CD14-positive monocyte (primary cell): ENCODE measurements at regions not wholly inside any gene's neighbourhood (a gene's known extent, or its start where the extent isn't known, plus 50 kb on each side); places are given as distances from the start of the nearest gene placed in this dataset.

Experiments
- DNase-seq, 3 donors: peaks; one replicate each; pipeline ENCODE4 v3.0.0-alpha.2; 2011 to 2022
- H2AFZ ChIP-seq: 2 replicates; pipeline ENCODE4 v1.6.0; 2012; ENCODE audit warnings: mild to moderate bottlenecking, low read depth, low read length, inconsistent platforms; ENCODE audit not compliant: insufficient read depth, poor library complexity, severe bottlenecking
- H3K27ac ChIP-seq, 2 donors: 1 replicate in 1 of 2; 2 replicates in 1 of 2; pipeline ENCODE4 v1.5.1; 2012 to 2013; ENCODE audit warnings: low read length in 2 of 2, control low read depth in 1 of 2, inconsistent platforms in 1 of 2, low read depth in 1 of 2, mild to moderate bottlenecking in 1 of 2
- H3K27me3 ChIP-seq, 2 donors: one replicate each; pipeline versions ENCODE4 v1.6.0 to v1.6.1; 2011 to 2013; ENCODE audit warnings: low read length in 2 of 2; ENCODE audit not compliant: control insufficient read depth in 2 of 2, insufficient read depth in 2 of 2
- H3K36me3 ChIP-seq, 2 donors: replicated peaks in 1 of 2; 1 replicate in 1 of 2; 2 replicates in 1 of 2; pipeline versions ENCODE4 v1.5.1 to v1.6.1; 2012 to 2013; ENCODE audit warnings: low read length in 2 of 2, control low read depth in 1 of 2, inconsistent platforms in 1 of 2, mild to moderate bottlenecking in 1 of 2; ENCODE audit not compliant: insufficient read depth in 2 of 2, control insufficient read depth in 1 of 2
- H3K4me1 ChIP-seq, 2 donors: 1 replicate in 1 of 2; 2 replicates in 1 of 2; pipeline versions ENCODE4 v1.5.1 to v1.6.1; 2012 to 2013; ENCODE audit warnings: low read length in 2 of 2, control low read depth in 1 of 2, inconsistent platforms in 1 of 2, mild to moderate bottlenecking in 1 of 2, moderate library complexity in 1 of 2; ENCODE audit not compliant: insufficient read depth in 2 of 2, control insufficient read depth in 1 of 2
- H3K4me2 ChIP-seq: replicated peaks from 2 replicates; pipeline ENCODE3; 2012; ENCODE audit warnings: low read length, moderate library complexity, mild to moderate bottlenecking; ENCODE audit not compliant: poor library complexity, severe bottlenecking; ENCODE audit errors: extremely low read depth
- H3K4me3 ChIP-seq, 3 experiments: fragments of 200-600 bp in 1 of 3; sonication (generic) in 1 of 3; replicated peaks in 1 of 3; 1 replicate in 2 of 3; 2 replicates in 1 of 3; pipeline ENCODE4 v1.5.1; 2011 to 2013; ENCODE audit warnings: low read length in 3 of 3, mild to moderate bottlenecking in 3 of 3, control low read depth in 2 of 3, low read depth in 2 of 3, inconsistent platforms in 1 of 3, moderate library complexity in 1 of 3
- H3K79me2 ChIP-seq: 2 replicates; pipeline ENCODE4 v1.6.0; 2012; ENCODE audit warnings: mild to moderate bottlenecking, control low read depth, inconsistent platforms, low read length, moderate library complexity; ENCODE audit not compliant: insufficient read depth
- H3K9ac ChIP-seq: 2 replicates; pipeline ENCODE4 v1.6.0; 2017; ENCODE audit warnings: low read length, mild to moderate bottlenecking; ENCODE audit not compliant: insufficient read depth, poor library complexity, severe bottlenecking
- H3K9me3 ChIP-seq, 2 donors: replicated peaks in 1 of 2; 1 replicate in 1 of 2; 2 replicates in 1 of 2; pipeline versions ENCODE4 v1.5.1 to v1.6.1; 2012 to 2013; ENCODE audit warnings: low read length in 2 of 2, control low read depth in 1 of 2; ENCODE audit not compliant: control insufficient read depth in 1 of 2, insufficient read depth in 1 of 2
- H4K20me1 ChIP-seq: 2 replicates; pipeline ENCODE4 v1.6.0; 2012; ENCODE audit warnings: mild to moderate bottlenecking, low read length, control low read depth, moderate library complexity; ENCODE audit not compliant: insufficient read depth
- H3K27ac Mint-ChIP-seq, 7 donors: one replicate each; pipeline ENCODE4 v1.8.0; 2020; ENCODE audit warnings: mild to moderate bottlenecking in 7 of 7, mixed read lengths in 7 of 7, moderate library complexity in 6 of 7, inconsistent platforms in 2 of 7
- H3K27me3 Mint-ChIP-seq, 3 donors: one replicate each; pipeline ENCODE4 v1.8.0; 2021 to 2022; ENCODE audit warnings: low read depth in 3 of 3, mild to moderate bottlenecking in 3 of 3, mixed read lengths in 3 of 3, moderate library complexity in 3 of 3, inconsistent platforms in 1 of 3
- H3K36me3 Mint-ChIP-seq, 2 donors: one replicate each; pipeline ENCODE4 v1.8.0; 2020; ENCODE audit warnings: mixed read lengths in 2 of 2, inconsistent platforms in 1 of 2, mild to moderate bottlenecking in 1 of 2
- H3K4me1 Mint-ChIP-seq: one replicate; pipeline ENCODE4 v1.8.0; 2020; ENCODE audit warnings: mild to moderate bottlenecking, mixed read lengths
- H3K4me3 Mint-ChIP-seq, 2 donors: one replicate each; pipeline ENCODE4 v1.8.0; 2020; ENCODE audit warnings: mild to moderate bottlenecking in 2 of 2, mixed read lengths in 2 of 2, moderate library complexity in 1 of 2
- H3K9me3 Mint-ChIP-seq, 7 donors: one replicate each; pipeline ENCODE4 v1.8.0; 2020 to 2022; ENCODE audit warnings: mixed read lengths in 7 of 7, mild to moderate bottlenecking in 6 of 7, moderate library complexity in 6 of 7, inconsistent platforms in 2 of 7
- CTCF ChIP-seq: fragments of 200-600 bp; IDR thresholded peaks from one replicate; pipeline ENCODE4 v1.8.0; 2022; ENCODE audit warnings: antibody characterized with exemption, mild to moderate bottlenecking
- WGBS: methylation state at CpG from one replicate; pipeline ENCODE4 v1.1.5; 2013; ENCODE audit warnings: missing lambda C conversion rate; ENCODE audit not compliant: insufficient coverage; 5-methylcytosine and 5-hydroxymethylcytosine counted together
- intact Hi-C, 2 donors: fragments of 100-400 bp; cut with micrococcal nuclease; formaldehyde crosslinking; loops; one replicate each; pipeline versions ENCODE4 v1.15.0 to v1.15.1; 2023

GRCh38 chr7:156305351-156305750 is 335.2 kb upstream of the RNF32 start:
- H3K4me1 Mint-ChIP-seq = no peaks in the 10 kb centered on the region
- intact Hi-C loops = no loop called here
- H4K20me1 ChIP-seq = no peaks in the 10 kb centered on the region
- no peaks in the 10 kb centered on the region for H3K27me3 ChIP-seq
- H3K9me3 ChIP-seq = no peaks in the 10 kb centered on the region
- no peaks in the 10 kb centered on the region for H3K36me3 ChIP-seq
- H3K27ac ChIP-seq = no peak overlapping the region
- WGBS = 89% methylated on average over 8 of the region's 10 CpGs
- H3K4me3 ChIP-seq = no peak overlapping the region
- no peaks in the 10 kb centered on the region for H3K36me3 Mint-ChIP-seq
- peaks cover 0 to 3% (median 0%) of the 10 kb centered on the region in 7 donors for H3K9me3 Mint-ChIP-seq
- no peak overlapping the region for H3K27ac Mint-ChIP-seq
- no peak overlapping the region for H3K4me3 Mint-ChIP-seq
- no peak overlapping the region for H2AFZ ChIP-seq
- H3K79me2 ChIP-seq = no peaks in the 10 kb centered on the region
- TF ChIP-seq CTCF = no peak
- no peak overlapping the region for H3K4me2 ChIP-seq
- peaks cover 0 to 2% (median 2%) of the 10 kb centered on the region in 3 donors for H3K27me3 Mint-ChIP-seq
- DNase-seq = no peak
- H3K4me1 ChIP-seq = no peaks in the 10 kb centered on the region
- H3K9ac ChIP-seq = no peak overlapping the region

- no peak for TF ChIP-seq CTCF
- H3K4me3 ChIP-seq = no peak overlapping the region
- WGBS = no CpG with 5 or more reads among the region's 2 CpGs
- no peaks in the 10 kb centered on the region for H3K79me2 ChIP-seq
- peaks cover 5% of the 10 kb centered on the region in 2 donors for H3K9me3 ChIP-seq
- no peaks in the 10 kb centered on the region for H4K20me1 ChIP-seq
- no peaks in the 10 kb centered on the region for H3K27me3 ChIP-seq
- DNase-seq = no peak
- H3K4me2 ChIP-seq = no peak overlapping the region
- H3K9me3 Mint-ChIP-seq = peaks cover 0 to 13% (median 7%) of the 10 kb centered on the region in 7 donors
- no peaks in the 10 kb centered on the region for H3K36me3 ChIP-seq
- H3K4me1 Mint-ChIP-seq = no peaks in the 10 kb centered on the region
- intact Hi-C loops = no loop called here
- no peak overlapping the region for H3K27ac ChIP-seq
- H3K9ac ChIP-seq = no peak overlapping the region
- H3K4me1 ChIP-seq = no peaks in the 10 kb centered on the region
- peaks cover 0 to 3% (median 0%) of the 10 kb centered on the region in 3 donors for H3K27me3 Mint-ChIP-seq
- no peak overlapping the region for H2AFZ ChIP-seq
- no peak overlapping the region for H3K4me3 Mint-ChIP-seq
- H3K27ac Mint-ChIP-seq = no peak overlapping the region
- H3K36me3 Mint-ChIP-seq = no peaks in the 10 kb centered on the region
Observed at GRCh38 chr7:156282816-156283215, 357.8 kb upstream of the RNF32 start.
